Activated CD4-positive, alpha-beta T cell treated with anti-CD3 and anti-CD28 coated beads, Interleukin-2, amount 50 U/mL, for 1 hour (primary cell): ENCODE measurements at regions not wholly inside any gene's neighbourhood (a gene's known extent, or its start where the extent isn't known, plus 50 kb on each side); places are given as distances from the start of the nearest gene placed in this dataset.

ENCODE experiments used
- DNase-seq: peaks from one replicate; pipeline ENCODE4 v3.0.0-alpha.2; 2020

GRCh38 chr5:82679660-82680059 is 397.5 kb downstream of the TMEM167A start:
- no peak for DNase-seq

- no peak for DNase-seq
Observed at GRCh38 chr5:82676661-82677060, 398.5 kb upstream of the RPS23 start.

- DNase-seq: no peak
Observed at GRCh38 chr5:82674671-82675070, 396.5 kb upstream of the RPS23 start.

GRCh38 chr5:82673057-82673809 is 395.1 kb upstream of the RPS23 start:
- DNase-seq: no peak

- no peak for DNase-seq
Observed at GRCh38 chr5:82670692-82671091, 392.5 kb upstream of the RPS23 start.

- DNase-seq: no peak
Observed at GRCh38 chr5:82669720-82670119, 391.6 kb upstream of the RPS23 start.

GRCh38 chr5:82666312-82666711 is 388.2 kb upstream of the RPS23 start:
- DNase-seq: no peak

- no peak for DNase-seq
Observed at GRCh38 chr5:82664732-82665131, 386.6 kb upstream of the RPS23 start.

- no peak for DNase-seq
Observed at GRCh38 chr5:82663225-82663624, 385.1 kb upstream of the RPS23 start.

- no peak for DNase-seq
Observed at GRCh38 chr5:82662340-82662739, 384.2 kb upstream of the RPS23 start.

- no peak for DNase-seq
Observed at GRCh38 chr5:82661933-82662332, 383.8 kb upstream of the RPS23 start.

- DNase-seq: no peak
Observed at GRCh38 chr5:82661462-82661861, 383.3 kb upstream of the RPS23 start.

GRCh38 chr5:82659115-82659514 is 381.0 kb upstream of the RPS23 start:
- no peak for DNase-seq

- DNase-seq: no peak
Observed at GRCh38 chr5:82657033-82657699, 379.0 kb upstream of the RPS23 start.

GRCh38 chr5:82656341-82656761 is 378.2 kb upstream of the RPS23 start:
- no peak for DNase-seq

GRCh38 chr5:82655078-82655477 is 376.9 kb upstream of the RPS23 start:
- DNase-seq: no peak

- no peak for DNase-seq
Observed at GRCh38 chr5:82649943-82650342, 371.8 kb upstream of the RPS23 start.

GRCh38 chr5:82644766-82645165 is 366.6 kb upstream of the RPS23 start:
- no peak for DNase-seq

GRCh38 chr5:82644229-82644628 is 366.1 kb upstream of the RPS23 start:
- DNase-seq: no peak

- no peak for DNase-seq
Observed at GRCh38 chr5:82642313-82642712, 364.2 kb upstream of the RPS23 start.

GRCh38 chr5:82641331-82642003 is 363.3 kb upstream of the RPS23 start:
- DNase-seq: no peak

GRCh38 chr5:82640916-82641315 is 362.8 kb upstream of the RPS23 start:
- DNase-seq: no peak

- DNase-seq: no peak
Observed at GRCh38 chr5:82639393-82640144, 361.4 kb upstream of the RPS23 start.
